HG02623 (cell line): ENCODE measurements at regions not wholly inside any gene's neighbourhood (a gene's known extent, or its start where the extent isn't known, plus 50 kb on each side); places are given as distances from the start of the nearest gene placed in this dataset.

ENCODE experiments used
- ATAC-seq: cut with Tn5 transposase; IDR thresholded peaks from one replicate; pipeline ENCODE4 v1.9.1; 2021; ENCODE audit warnings: moderate library complexity; ENCODE audit not compliant: unreplicated experiment

GRCh38 chr13:52975969-52976368, 52.6 kb upstream of the OLFM4 start:
- ATAC-seq: no peak

DNA sequence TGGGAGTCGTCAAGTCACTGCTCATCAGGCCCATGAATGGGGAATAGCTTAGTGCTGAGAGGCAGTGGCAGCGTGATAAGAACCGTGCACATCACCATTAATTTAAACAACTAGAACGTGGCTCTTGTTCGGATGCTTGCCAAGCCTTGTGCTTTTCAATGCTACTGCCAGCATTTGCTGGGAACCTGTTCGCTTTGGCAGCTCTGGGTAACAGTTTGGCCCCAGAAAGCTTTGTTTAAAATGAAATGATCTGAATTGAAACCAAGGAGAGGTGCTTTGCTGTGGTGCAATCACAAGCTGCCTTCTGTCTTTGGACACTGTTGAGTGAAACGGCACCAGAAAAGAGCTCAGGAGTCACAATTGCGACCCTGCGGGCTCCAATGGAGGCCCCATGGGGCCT, 53.5 kb upstream of the OLFM4 start:
- no peak for ATAC-seq

DNA sequence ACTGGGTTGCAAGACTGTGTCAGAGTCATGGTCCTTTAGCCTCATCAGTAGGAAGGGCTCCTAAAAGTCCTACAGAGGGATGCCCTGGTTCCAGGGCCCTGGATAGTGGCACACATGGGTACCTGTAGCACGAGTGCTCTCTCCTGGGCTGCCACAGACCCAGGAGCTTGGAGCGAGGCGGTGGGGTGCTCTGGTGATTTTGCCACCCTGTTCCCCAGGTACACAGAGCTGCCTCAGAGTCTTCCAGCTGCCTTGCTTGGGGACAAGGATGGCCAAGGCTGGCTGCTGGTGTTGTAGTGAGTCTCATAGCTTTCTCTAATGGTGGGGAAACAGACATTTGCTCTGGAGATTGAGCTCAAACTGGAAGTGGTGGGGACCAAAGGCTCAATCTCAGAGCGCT, 53.9 kb upstream of the OLFM4 start:
- no peak for ATAC-seq

- ATAC-seq: no peak
Measured at GRCh38 chr13:52969373-52969772, 59.2 kb upstream of the OLFM4 start.

GRCh38 chr13:52968074-52968700, 60.4 kb upstream of the OLFM4 start:
- peak; percentile 99 for ATAC-seq

GRCh38 chr13:52961987-52962386, 66.6 kb upstream of the OLFM4 start:
- no peak for ATAC-seq

DNA sequence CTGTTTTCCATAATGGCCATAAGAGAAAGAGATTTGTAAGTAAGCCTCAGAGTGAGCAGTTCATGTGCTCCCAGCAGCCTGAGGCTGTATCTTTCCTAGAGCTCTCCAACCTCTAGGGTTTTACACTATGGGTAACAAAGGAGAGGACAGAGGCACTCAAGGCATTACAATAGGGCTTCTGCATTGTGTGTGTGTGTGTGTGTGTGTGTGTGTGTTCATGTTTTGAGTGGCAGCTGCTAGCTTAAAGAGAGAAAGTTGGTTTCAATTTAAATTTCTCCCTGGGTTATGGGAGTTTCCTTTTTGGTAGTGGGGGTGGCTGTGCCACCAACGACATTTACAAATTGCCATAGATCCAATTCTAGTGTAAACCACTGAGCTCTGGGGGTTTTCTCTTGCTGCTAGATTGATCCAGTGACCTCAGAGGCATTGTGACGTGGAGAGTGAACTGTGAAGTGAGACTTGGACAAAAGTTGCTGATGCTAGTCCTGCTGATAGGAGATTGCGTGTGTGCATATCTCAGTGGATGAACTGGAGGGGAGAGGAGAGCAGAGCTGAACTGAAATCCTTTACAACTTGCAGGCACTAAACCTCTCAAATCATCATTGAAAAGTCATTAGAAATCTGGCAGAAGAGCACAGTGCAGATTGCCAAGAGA, 67.2 kb upstream of the OLFM4 start:
- no peak for ATAC-seq

- no peak for ATAC-seq
Measured at GRCh38 chr13:52955472-52955874, 73.1 kb upstream of the OLFM4 start.

GRCh38 chr13:52954838-52955237, 73.8 kb upstream of the OLFM4 start:
- ATAC-seq: no peak

DNA sequence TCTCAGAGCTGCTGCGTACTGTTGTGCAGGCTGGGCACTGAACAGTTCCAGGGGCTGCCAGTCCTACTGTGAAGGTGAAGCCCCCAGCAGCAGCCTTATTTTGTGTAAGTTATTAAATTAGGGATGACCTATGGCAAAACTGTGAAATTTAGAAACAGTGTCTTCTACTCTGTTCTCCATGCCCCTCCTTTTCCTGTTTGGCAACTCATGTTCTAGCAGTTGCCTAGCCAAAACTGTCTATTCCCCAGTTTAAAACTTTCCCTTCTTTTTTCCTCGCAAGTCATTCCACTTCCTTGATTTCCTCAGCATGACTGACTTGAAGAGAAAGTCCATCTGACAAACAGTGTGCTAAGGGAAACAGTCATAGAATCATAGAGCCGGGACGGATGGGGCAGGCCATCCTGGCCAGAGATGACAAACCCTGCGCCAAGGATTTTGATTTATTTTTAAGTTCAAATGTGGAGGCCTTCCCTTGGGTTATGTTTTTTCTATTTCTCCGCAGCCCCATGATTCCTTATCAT, 78.1 kb upstream of the OLFM4 start:
- no peak for ATAC-seq

DNA sequence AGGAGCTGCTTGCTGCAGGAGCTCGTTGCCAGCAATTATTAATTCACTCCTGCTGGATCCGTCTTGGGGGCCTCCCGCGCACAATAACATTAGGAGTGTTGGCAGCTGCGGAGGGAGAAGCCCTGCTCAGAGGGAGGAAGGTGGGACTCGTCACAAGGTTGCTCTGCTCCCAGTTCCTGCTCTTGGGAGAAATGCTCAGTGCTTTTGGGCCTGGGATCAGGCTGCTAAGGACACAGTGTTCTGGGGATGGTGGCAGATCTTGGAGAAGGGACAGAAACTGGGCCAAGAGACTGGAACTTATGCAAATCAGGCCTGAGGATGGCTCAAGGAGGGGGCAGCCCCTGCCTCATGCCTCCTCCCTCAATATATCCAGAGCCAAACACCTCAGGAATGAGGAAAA, 78.9 kb upstream of the OLFM4 start:
- no peak for ATAC-seq

GRCh38 chr13:52949044-52949443, 79.6 kb upstream of the OLFM4 start:
- no peak for ATAC-seq

DNA sequence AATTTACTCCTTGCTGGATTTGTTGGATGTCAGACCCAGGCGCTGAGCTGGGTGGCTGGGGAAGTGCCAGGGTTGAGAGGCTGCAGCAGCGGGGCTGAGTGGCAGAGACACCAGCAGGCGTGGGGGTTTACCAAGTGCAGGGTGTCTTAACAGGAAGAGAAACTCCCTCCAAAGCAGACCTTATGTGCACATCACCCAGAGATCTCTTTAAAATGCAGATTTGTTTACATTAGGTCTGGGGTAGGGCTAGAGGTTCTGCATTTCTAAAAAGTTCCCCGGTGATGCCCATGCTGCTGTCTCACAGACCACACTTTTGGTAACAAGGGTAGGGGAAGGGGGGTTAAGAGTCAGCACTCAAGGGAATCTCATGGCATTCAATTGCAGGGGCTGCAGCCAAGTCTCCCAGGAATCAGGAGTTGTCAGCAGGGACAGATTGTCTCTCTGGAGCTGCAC, 80.7 kb upstream of the OLFM4 start:
- ATAC-seq: no peak

- ATAC-seq: no peak
Measured at GRCh38 chr13:52945348-52945747, 83.3 kb upstream of the OLFM4 start.

GRCh38 chr13:52944697-52945096, 83.9 kb upstream of the OLFM4 start:
- no peak for ATAC-seq

GRCh38 chr13:52938065-52938464, 89.6 kb upstream of the PCDH8 start:
- no peak for ATAC-seq

DNA sequence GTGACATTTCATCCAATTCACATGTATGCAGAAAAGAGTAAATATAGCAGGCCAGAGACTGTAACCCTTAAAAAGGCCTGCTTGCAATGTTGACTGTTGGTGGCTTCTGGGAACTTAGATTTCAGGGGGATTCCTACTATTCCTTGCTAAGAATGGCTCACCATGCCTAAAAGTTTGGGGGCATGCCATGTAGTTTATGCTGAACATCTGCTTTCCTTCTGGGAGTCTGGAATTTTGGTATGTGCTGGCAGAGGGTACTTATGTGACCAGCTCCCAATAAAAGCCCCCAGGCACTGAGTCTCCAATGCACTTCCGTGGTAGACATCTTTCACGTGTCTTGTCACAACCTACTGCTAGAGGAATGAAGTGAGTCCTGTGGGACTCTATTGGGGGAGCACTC, 88.4 kb upstream of the PCDH8 start:
- no peak for ATAC-seq

DNA sequence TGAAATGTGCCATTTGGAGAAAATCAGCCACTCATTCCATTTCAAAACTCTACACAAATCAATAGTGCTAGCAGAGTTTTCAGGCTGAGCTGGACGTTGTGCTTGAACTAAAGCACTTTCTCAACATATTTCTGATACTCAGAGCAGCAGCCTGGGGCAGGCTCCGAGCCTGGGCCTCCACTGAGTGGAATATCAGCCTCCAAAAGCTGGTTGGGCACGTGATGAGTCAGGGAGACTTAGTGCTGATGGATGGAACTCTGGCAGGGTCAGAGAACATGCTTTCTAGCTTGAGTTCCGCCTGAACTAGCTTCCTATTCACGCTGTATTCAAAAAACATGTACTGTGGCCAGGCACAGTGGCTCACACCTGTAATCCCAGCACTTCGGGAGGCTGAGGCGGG, 85.8 kb upstream of the PCDH8 start:
- no peak for ATAC-seq

GRCh38 chr13:52933547-52934210, 85.2 kb upstream of the PCDH8 start:
- no peak for ATAC-seq

GRCh38 chr13:52933099-52933498, 84.7 kb upstream of the PCDH8 start:
- ATAC-seq: no peak

DNA sequence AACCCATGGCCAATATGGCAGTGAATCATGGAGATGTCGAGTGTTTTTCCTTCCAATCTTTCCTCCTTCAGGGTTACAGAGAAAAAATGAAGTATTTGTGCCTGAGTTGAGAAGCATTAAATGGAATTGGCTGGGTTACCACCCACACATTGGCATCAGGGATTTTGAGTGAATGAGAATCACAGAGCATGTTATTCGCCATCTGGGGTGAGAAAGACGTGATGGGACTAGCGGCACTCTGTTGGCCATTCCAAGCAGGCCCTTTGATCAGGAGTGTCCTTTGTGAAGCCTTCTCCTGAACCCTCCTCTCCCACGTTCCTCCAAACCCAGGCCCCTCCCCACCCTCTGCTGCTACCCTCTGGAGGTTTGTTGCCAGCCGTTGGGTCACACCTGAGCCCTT, 84.2 kb upstream of the PCDH8 start:
- no peak for ATAC-seq
